ENCODE measurements at regions not wholly inside any gene's neighbourhood (a gene's known extent, or its start where the extent isn't known, plus 50 kb on each side); places are given as distances from the start of the nearest gene placed in this dataset.

- TF ChIP-seq, protein P1, sequence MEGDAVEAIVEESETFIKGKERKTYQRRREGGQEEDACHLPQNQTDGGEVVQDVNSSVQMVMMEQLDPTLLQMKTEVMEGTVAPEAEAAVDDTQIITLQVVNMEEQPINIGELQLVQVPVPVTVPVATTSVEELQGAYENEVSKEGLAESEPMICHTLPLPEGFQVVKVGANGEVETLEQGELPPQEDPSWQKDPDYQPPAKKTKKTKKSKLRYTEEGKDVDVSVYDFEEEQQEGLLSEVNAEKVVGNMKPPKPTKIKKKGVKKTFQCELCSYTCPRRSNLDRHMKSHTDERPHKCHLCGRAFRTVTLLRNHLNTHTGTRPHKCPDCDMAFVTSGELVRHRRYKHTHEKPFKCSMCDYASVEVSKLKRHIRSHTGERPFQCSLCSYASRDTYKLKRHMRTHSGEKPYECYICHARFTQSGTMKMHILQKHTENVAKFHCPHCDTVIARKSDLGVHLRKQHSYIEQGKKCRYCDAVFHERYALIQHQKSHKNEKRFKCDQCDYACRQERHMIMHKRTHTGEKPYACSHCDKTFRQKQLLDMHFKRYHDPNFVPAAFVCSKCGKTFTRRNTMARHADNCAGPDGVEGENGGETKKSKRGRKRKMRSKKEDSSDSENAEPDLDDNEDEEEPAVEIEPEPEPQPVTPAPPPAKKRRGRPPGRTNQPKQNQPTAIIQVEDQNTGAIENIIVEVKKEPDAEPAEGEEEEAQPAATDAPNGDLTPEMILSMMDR (IDR thresholded peaks at IDR 0.05; ENCODE audit: insufficient read depth, low read length, poor library complexity, severe bottlenecking), result no peak
- TF ChIP-seq EZH2phosphoT487 (conservative IDR thresholded peaks at IDR 0.05; ENCODE audit: low read length), result no peak
Observed at GRCh38 chrX:39843318-39843717, 254.4 kb downstream of the BCOR start.
